ENCODE measurements at regions not wholly inside any gene's neighbourhood (a gene's known extent, or its start where the extent isn't known, plus 50 kb on each side); places are given as distances from the start of the nearest gene placed in this dataset.

DNA sequence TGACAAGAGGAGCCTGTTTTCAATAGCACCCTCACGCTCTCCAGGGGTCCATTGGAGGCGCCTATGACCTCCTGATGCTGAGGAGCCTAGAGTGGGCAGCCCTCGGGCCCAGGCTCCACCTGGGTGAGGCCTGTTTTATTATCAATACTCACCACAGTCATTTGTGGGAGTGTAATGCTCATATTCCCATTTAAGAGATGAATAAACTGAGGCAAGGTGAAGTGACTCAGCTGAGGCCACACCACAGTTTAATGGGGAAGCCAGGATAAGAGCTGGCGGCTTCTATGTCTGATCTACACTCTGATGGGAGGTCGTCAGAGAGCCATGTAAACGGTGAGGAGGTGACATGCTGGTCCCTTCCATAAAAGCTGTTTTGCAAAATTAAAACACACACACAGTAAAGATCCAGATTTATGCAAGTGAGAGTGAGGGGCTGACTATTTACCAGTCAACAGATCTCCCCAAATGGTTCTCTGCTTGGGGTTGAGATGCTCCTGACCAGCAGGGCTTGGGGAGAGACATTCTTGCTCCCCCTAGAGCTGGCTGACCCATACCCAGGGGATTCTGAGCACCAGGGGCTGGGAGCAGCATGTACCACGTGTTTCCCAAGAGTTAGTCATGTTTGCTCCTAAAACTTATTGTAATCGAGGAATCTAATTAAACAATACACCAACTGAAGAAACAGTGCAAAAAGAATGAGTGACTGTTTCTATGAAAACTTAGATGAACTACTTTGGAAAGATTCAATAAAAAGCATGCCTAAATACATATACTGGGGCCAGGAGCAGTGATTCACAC is 81.0 kb upstream of the INSIG1 start:
- TF ChIP-seq POLR2A (IDR thresholded peaks at IDR 0.05), result no peak
- no peak for TF ChIP-seq CTCF (IDR thresholded peaks at IDR 0.05)
- no peak for TF ChIP-seq POLR2AphosphoS5 (IDR thresholded peaks at IDR 0.05; ENCODE audit: insufficient read depth in 1 of 2, low read depth in 1 of 2)

All from vagina (tissue), 2 donors.